Left renal pelvis (tissue), 4 donors: ENCODE measurements at regions not wholly inside any gene's neighbourhood (a gene's known extent, or its start where the extent isn't known, plus 50 kb on each side); places are given as distances from the start of the nearest gene placed in this dataset.

Experiments used
- DNase-seq, 4 donors: peaks; one replicate each; pipeline ENCODE4 v3.0.0-alpha.2; 2013; ENCODE audit warnings: low read depth in 4 of 4, low spot score in 3 of 4

DNA sequence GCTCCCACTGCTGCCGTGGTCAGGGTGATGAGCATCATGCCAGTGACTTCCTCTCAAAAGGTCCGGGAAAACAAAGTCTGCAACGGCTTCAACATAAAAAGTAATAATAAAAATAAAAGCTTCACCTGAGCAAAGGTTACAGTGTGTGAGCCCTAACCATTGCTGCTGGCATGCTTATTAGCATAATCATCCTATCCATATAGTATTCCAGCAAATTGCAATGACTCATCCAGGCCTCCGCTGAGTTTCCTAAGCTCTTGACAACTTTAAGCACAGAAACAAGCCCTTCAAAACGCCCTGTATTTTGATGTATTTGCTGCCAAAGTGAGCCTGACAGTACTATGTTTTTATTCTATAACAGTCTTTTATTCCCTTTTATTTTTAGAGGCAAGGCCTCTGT lies 100.5 kb downstream of the AASDH start:
- DNase-seq, result no peak

DNA sequence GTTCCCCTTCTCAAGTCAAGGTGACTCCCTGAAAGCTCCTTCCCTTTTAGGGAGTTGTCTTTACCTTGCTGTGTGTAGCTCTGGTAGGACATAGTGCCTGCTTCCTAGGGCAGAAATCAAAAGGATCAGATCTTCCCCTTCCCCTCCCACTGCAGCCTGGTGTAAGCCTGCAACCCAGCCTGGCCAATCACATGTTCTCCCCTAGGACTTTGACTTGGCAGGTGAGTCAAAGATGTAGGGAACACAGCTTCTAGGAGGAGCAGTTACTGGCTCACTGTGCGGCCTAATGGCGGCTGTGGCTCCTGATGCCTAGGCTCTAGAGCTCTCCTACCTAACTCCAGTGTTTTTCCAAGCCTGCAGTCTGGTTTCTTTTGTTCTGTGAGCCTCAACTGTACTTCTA lies 103.9 kb downstream of the AASDH start:
- no peak for DNase-seq

DNA sequence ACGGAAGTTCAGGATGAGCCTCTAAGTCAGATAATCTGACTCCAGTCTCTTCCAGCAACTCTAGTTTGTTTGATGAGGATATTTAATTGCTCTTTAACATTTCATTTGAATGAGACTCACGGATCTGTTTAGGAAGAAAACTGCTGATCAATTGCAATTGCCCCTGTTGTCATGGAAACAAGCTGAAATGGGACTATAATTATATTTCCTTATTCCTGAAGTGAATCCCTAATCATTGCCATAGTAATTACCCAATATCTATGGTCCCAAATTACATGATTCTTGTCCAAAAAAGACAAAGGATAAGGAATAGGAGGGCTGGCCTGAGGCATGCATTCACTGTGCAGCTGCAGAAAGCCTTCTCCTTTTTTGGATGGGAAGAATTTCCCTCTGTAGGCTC lies 105.3 kb downstream of the AASDH start:
- DNase-seq, result no peak

DNA sequence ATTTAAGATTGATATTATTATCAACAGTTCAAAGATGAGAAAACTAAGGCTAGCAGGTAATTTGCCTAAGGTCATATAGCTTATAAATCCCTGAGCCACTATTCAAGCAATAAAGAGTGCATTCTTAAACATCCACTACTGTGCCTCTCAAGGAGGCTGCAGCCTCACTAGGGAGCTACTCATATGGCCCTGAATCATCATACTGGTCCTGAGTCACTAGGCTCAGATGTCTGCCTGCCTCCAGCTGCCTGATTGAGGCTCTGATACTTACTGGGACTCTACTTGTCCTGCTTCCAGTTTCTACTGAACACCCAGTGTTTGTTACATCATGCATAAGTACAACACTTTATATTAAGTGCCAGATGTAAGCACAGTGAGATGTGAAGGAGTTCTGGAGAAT lies 110.7 kb downstream of the AASDH start:
- DNase-seq, result no peak

DNA sequence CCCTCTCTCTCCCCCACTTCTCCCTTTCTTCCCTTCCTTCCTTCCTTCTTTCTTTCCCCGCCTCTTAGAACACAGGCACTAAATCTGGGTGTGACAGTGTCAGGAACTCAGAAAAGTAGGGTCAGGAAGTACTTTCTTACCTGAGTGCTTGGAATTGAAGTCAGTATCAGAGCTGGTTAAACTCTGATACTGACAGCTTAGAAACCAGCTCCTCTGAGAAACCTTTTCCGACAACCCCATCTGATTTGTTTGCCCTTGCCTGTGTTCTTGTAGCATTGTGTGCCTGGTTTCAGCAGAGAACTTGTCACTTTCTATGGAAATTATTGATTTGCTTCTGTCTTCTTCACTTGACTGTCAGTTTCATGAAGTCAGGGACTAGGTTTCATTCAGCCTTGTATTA lies 113.9 kb downstream of the AASDH start:
- no peak for DNase-seq

DNA sequence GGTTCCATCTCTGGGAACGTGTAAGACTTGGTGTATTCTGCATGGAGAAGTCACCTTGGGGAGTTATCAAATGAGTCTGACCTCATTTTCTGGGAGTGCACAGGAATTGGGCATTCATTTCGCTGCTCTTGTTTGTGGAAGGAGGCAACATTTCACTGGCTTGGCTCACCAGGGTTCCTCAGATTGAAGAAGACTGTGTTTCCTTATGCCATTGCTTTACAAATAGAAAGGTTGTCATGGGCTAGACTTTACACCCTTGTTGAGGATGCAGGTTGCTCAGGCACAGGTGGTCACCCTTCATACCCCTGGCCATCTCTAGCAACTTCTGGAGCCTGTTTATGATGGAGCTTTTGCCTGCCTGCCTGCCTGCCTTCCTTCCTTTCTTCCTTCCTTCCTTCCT lies 114.4 kb downstream of the AASDH start:
- no peak for DNase-seq

DNA sequence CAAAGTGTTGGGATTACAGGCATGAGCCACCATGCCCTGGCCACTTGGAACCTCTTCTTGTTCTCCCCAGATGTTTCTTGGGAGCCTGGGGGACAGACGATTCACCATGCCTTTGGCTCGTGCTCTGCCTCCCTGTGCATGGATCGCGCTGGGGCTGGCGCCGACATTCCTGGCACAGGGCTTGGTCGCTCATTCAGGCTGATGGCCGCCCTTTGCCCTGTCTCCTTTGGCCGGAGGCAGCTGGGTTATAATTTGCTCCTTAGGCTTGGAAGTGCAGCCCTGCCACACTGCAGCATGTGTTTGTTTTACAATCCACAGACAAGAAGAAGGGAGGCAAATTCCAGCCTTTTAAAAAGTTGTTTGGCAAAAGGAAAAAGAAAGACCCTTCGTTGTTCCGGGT lies 115.3 kb downstream of the AASDH start:
- DNase-seq, result no peak

DNA sequence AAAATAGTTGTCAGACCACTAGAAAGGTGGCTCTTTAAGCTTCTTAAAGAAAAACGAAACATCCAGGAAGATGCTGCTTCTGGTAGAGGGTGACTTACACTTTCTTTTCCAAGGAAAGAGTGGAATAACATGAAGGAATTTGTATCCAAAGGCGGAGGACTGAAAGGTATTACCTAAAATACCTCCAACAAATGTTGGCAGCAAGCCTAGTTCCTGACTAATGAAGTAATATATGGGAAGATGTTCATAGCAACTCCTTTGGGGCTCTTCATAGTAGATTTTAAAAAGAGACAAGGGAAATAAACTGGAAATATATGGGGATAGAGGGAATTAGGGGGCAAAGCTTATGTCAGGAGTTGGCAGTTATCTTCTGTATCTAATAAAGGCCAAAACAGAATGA lies 116.2 kb downstream of the AASDH start:
- DNase-seq, result no peak

DNA sequence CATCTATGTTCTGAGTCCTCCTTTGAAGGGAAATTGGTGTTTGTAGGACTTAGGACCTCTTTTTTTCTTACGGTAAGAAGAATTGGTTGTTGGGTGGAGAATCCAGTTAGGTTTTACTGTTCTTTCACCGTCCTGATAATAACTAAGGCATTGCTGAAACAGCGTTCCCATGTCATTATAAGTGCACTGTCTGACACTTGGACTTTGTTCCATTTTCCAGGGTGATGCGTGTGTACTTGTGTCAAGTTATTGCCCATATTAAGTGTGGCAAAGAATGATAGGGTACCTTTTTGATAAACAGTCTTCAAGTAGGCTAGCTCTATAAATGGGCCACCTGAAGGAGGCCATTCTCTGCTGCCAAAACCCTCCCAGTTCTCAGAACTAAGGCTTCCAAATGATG lies 119.7 kb downstream of the AASDH start:
- DNase-seq, result no peak

DNA sequence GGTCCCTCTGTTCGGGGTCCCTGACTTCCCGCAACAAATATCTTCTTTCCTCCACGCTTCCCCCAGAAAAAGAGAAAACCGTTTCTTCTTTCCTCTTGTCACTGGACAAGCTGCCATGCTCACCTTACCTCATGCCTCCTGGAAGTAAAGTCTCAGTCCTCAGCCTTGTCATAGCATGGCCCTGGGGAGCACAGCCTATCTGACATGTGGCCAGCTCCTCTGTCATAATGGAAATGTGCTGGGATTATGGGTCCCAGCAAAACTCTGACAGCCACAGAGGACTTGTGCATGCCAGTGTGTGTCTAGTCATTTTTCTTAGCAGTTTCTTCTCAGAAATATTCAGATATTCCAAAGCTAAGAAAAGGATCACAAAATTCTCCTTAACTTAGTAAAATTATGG lies 122.4 kb downstream of the AASDH start:
- DNase-seq, result no peak

DNA sequence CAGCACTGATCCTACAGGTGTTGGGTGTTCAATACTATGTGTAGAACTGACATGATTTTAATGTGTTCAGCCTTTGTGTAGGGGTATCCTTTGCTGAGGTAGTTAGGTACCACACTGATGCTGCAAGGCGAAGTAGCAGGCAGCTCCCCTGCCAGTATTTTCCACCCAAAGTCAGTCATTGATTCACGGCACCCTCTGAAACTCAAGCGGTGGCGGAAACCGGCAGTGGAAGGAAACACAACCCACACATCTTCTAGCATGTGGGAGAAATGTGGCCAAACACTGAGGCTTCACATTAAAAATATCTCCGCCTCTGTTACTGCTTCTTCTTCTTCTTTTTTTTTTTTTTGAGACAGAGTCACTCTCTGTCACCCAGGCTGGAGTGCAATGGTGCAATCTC lies 126.3 kb downstream of the AASDH start:
- DNase-seq, result no peak

DNA sequence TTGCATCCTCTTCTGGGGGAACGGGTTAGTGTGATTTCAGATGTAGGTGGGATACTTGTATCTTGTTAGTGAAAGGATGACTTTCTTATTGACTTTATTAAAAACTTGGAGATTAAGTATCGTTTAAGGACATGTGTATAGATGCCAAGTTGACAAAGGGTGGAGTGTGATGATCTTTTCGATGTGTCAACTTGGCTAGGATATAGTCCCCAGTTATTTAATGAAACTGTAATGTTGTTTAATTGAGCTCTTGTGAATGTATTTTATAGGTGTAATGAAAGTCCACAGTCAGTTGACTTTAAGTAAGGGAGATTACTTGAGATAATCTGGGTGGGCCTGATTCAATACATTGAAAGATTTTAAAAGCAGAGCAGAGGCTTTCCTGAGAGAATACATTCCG lies 127.0 kb downstream of the AASDH start:
- no peak for DNase-seq

DNA sequence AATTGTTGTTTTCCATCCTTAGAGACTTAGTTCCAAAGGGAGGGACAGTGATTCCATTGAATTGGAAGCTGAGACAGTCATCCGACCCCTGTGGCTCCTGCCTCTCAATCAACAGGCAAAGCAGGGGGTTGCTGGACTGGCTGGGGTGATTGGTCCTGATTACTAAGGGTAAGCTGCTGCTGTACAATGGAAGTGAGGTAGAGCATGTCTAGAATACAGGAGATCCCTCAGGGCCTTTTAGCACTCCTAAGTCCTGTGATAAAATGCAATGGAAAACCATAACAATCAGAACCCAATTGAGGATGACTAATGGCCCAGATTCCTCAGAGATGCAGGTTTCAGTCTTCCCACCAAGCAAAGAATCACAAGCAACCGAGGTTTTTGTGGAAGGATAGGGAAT lies 127.6 kb downstream of the AASDH start:
- no peak for DNase-seq

DNA sequence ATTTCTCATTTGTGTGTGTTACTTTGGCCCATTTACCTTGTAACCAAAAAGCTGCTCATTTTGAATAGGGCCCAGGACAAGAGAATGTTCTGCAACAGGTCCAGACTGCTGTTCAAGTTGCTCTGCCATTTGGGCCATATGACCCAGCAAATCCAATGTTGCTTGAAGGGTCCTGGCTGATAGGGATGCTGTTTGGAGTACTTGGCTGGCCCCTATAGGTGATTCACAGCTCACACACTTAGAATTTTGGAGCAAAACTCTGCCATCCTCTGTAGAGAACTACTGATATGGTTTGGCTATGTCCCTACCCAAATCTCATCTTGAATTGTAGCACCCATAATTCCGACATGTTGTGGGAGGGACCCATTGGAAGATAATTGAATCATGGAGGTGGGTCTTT lies 131.5 kb downstream of the AASDH start:
- no peak for DNase-seq

DNA sequence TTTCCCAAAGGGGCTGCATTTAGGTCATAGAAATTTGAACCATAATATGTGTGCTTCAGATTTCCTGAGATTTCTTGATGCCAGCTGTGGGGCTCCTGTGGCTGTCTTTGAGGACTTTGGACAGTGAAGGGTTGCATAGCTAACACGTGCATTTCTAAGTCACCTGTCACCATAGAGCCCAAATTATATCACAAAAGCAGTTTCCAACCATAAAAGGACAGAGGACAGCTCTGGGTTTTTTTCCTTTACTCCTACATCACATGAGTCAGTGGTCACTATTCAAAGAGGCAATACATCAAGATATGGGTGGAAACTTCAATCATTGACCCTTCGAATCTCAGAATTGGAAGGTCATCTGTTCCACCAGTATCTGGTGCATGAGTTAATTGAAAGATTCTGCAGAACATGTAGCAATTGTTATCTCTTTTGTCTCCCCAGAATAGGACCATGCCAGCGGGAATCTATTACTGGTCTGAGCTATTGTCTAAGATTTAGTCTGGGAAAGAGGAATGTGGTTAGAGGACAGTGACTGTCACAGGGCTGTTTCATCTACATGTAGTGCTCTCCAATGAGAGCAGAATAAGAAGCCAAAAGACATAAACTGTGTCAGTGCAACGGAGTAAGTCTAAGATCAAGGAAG lies 133.5 kb downstream of the AASDH start:
- no peak for DNase-seq

DNA sequence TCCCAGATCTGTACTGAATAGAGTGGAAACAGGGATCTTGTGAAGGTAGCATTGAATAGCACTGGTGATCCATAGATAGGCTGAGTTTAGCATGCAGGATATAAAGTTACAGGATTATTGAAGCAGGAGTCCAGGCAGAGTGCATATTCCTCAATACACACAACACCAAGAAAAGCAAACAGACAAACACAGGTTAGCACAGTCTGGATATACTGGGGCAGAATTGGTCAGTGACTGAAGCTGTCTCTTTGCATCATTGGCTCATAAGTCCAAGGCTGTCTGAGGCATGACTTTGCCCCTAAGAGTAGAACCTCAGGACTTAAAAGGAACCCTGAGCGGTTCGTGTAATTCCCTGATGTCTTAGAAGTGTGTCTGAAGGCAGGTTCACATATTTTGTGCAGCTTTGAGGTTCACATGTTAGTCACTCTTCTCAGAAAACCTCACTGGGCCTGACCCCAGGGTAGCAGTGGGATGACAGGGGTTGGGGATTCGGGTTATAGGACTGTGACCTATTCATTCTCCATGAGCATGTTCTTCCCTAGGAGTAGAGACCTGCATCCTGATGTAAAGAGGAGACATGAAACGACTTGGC lies 134.6 kb downstream of the AASDH start:
- no peak for DNase-seq

DNA sequence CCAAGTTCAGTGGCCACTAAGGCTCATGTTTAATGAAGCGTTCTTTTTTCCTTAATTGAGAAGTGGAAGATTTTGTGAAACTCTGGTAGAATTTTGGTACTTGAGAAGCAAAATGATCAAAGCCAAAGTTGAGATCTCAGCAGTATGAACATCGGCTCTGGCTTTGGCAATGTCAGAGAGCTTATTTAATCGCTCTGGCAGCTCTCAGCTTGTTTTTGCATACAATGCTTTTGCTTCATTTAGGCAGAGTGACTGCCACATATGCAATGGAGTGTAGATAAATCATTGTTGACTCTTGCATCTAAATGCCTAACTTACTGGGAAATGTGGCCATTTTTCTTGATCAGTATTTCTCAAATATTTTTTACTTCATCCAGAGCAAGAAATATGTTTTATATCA lies 135.7 kb downstream of the AASDH start:
- DNase-seq, result no peak

DNA sequence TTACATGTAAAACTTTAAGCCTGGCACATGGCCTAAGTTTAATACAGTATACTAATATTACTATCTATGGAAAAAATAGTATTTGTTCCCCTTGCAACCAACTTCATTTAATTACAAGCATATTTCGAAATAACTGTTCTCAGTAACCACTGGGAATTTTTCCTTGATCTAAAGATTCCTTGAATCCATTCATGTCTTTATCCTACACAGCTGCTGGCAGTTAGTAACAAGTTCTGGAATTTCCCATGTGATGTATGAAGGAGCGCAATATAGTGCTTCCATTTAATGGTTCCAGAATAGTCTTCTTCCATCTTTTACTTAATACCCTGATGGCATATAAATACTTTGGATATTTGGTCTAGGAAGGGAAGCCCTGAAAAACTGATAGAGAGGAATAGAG lies 136.5 kb downstream of the AASDH start:
- no peak for DNase-seq

DNA sequence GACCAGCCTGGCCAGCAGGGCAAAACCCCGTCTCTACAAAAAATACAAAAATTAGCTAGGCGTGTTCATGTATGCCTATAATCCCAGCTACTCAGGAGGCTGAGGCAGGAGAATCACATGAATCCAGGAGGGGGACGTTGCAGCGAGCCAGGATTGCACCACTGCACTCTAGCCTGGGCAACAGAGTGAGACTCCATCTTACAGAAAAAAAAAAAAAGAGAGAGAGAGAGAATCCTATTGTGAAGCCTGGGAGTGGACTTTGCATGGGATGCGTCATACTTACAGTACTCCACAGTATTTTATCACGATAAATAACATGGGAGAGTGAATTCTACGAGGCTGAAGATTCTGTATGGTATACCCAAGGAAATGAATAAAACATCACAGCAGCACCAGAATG lies 139.6 kb downstream of the AASDH start:
- no peak for DNase-seq

DNA sequence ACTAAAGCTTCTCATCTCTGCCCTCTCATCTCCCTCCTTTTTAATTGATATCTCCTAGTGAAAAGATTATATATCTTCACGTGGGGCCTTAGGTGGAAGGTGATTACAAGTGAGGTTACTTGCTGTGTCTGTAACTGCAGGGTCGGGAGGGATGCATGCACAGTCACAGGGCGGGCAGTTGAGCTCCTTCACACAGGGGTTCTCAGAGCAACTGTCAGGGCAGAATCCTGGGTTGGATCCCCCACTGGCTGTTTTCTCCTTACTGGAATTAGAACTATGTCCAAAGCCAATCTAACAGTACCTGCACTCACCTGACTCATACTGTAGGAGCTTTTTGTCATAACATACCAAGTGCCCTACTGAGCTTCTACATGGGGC lies 141.1 kb downstream of the AASDH start:
- no peak for DNase-seq

DNA sequence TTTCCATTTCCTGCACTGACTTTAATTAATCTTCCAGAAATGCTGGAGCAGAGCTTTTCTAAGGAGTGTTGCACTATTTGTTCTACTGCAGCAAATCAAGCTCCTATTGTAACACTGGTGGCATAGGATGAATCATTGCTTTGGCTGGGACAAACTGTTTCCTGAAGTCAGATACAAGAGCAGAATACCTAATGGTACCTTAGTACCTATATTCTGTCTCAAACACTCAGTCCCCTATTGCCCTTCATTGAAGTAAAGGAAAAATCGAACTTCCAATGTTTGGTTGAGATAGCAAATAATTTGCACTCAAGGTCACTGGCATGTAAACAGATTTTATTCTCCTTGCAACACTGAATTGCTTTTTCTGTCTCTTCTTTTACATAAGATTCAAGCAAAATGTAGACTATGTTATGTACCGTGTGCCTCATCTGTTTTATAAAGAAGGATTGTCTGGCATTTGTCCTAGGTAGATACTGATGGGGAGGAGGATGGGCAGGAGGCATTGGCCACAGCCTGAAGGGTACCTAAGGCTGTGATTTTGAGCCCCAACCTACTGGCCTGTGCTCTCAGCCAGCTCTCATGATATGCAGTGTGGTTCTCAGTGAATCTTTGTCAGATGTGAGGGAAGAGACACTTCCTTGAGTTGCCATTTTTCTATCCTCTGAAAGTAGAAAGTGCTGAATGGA lies 141.6 kb downstream of the AASDH start:
- no peak for DNase-seq

DNA sequence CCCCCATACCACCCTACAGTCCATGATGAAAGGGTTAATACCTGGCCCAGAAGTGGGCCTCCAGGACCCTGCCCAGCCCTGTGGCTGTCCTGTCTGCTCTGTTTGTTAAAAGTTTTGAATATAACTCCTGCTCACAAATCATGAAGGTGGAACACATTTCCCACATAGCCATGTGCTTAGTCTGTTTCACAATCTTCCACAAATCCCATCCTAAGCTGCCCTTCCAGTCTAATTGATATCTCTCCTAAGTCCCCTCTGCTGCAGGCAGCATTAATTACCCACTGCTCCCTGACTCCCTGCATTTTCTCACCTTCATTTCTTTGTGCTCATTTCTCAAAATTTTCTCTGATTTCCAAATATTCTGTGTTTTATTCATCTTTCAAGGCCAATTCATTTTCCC lies 142.6 kb downstream of the AASDH start:
- DNase-seq, result no peak

DNA sequence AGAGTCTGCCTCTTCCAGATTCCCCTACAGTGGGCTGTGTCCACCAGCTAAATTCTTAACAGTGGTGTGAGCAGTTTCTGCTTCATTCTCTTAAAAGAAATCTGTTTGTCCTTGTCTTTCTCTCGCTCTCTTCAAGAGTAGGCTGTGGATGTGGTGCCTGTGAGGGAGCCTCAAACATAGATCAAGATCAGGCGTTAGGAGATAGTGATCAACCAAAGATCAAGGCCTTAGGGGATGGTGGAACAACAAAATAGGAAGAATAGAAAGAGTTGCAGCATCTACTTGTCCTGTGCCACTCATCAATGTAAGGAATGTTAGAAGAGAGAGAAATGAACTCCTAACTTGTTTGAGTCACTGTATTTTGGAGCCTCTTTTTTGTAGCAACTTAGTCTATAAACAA lies 144.2 kb downstream of the AASDH start:
- DNase-seq, result no peak
